Neuronal stem cell (in vitro differentiated cells): ENCODE measurements at regions not wholly inside any gene's neighbourhood (a gene's known extent, or its start where the extent isn't known, plus 50 kb on each side); places are given as distances from the start of the nearest gene placed in this dataset.

Experiments
- DNase-seq: peaks from one replicate; pipeline ENCODE4 v3.0.0-alpha.2; 2013; ENCODE audit warnings: low spot score
- H2AFZ ChIP-seq: one replicate; pipeline ENCODE4 v1.6.1; 2013; ENCODE audit warnings: mild to moderate bottlenecking, low read length, inconsistent platforms
- H2AK5ac ChIP-seq: 2 replicates; pipeline ENCODE4 v1.6.1; 2013; ENCODE audit warnings: low read depth, mild to moderate bottlenecking, inconsistent platforms, low read length, moderate library complexity, mixed read lengths
- H2BK120ac ChIP-seq: 2 replicates; pipeline ENCODE4 v1.6.1; 2013; ENCODE audit warnings: low read depth, mild to moderate bottlenecking, inconsistent platforms, low read length, moderate library complexity, mixed read lengths
- H2BK12ac ChIP-seq: one replicate; pipeline ENCODE4 v1.6.1; 2013; ENCODE audit warnings: low read length, inconsistent platforms
- H2BK15ac ChIP-seq: 2 replicates; pipeline ENCODE4 v1.6.1; 2013; ENCODE audit warnings: mild to moderate bottlenecking, low read length, inconsistent platforms, mixed read lengths
- H2BK5ac ChIP-seq: one replicate; pipeline ENCODE4 v1.6.1; 2013; ENCODE audit warnings: inconsistent platforms, mild to moderate bottlenecking, low read length, moderate library complexity
- H3K14ac ChIP-seq: one replicate; pipeline ENCODE4 v1.6.1; 2013; ENCODE audit warnings: low read length, inconsistent platforms
- H3K18ac ChIP-seq: 2 replicates; pipeline ENCODE4 v1.6.1; 2013; ENCODE audit warnings: low read length, inconsistent platforms
- H3K23ac ChIP-seq: 2 replicates; pipeline ENCODE4 v1.6.1; 2013; ENCODE audit warnings: low read depth, mild to moderate bottlenecking, mixed read lengths, low read length, inconsistent platforms; ENCODE audit not compliant: poor library complexity
- H3K27ac ChIP-seq: replicated peaks from 3 replicates; pipeline ENCODE4 v1.5.1; 2013; ENCODE audit warnings: low read length, inconsistent platforms
- H3K27me3 ChIP-seq, 3 experiments: 2 replicates each; pipeline ENCODE4 v1.6.1; 2013; ENCODE audit warnings: low read length in 3 of 3, mild to moderate bottlenecking in 2 of 3, inconsistent platforms in 1 of 3, low read depth in 1 of 3, mixed read lengths in 1 of 3, moderate library complexity in 1 of 3; ENCODE audit not compliant: control insufficient read depth in 3 of 3, insufficient read depth in 3 of 3
- H3K36me3 ChIP-seq, 2 donors: replicated peaks in 1 of 2; 2 replicates each; pipeline ENCODE4 v1.6.1; 2013; ENCODE audit warnings: low read length in 2 of 2; ENCODE audit not compliant: control insufficient read depth in 2 of 2, insufficient read depth in 2 of 2
- H3K4ac ChIP-seq: 2 replicates; pipeline ENCODE4 v1.6.1; 2013; ENCODE audit warnings: inconsistent platforms, mild to moderate bottlenecking, low read length, moderate library complexity
- H3K4me1 ChIP-seq, 2 donors: 1 replicate in 1 of 2; 2 replicates in 1 of 2; pipeline ENCODE4 v1.6.1; 2013; ENCODE audit warnings: low read length in 2 of 2, low read depth in 1 of 2; ENCODE audit not compliant: control insufficient read depth in 2 of 2, insufficient read depth in 1 of 2
- H3K4me2 ChIP-seq: one replicate; pipeline ENCODE4 v1.6.1; 2013; ENCODE audit warnings: mild to moderate bottlenecking, low read length, inconsistent platforms; ENCODE audit not compliant: insufficient read depth, poor library complexity, severe bottlenecking
- H3K4me3 ChIP-seq, 2 donors: 2 replicates each; pipeline ENCODE4 v1.5.1; 2013; ENCODE audit warnings: low read length in 2 of 2, mild to moderate bottlenecking in 2 of 2, inconsistent platforms in 1 of 2, moderate library complexity in 1 of 2
- H3K79me1 ChIP-seq: one replicate; pipeline ENCODE4 v1.6.1; 2013; ENCODE audit warnings: low read depth, mild to moderate bottlenecking, inconsistent platforms, low read length, moderate library complexity
- H3K9ac ChIP-seq: one replicate; pipeline ENCODE4 v1.6.1; 2013; ENCODE audit warnings: mild to moderate bottlenecking, low read depth, low read length, inconsistent platforms; ENCODE audit not compliant: poor library complexity
- H3K9me3 ChIP-seq, 2 donors: replicated peaks in 1 of 2; 2 replicates each; pipeline versions ENCODE3 to v1.6.1; 2013; ENCODE audit warnings: low read length in 2 of 2, mild to moderate bottlenecking in 2 of 2, inconsistent platforms in 1 of 2, low read depth in 1 of 2, mixed read lengths in 1 of 2, moderate library complexity in 1 of 2; ENCODE audit not compliant: control insufficient read depth in 2 of 2, insufficient read depth in 1 of 2
- H4K8ac ChIP-seq: one replicate; pipeline ENCODE4 v1.6.1; 2013; ENCODE audit warnings: low read depth, mild to moderate bottlenecking, inconsistent platforms, low read length, moderate library complexity
- H4K91ac ChIP-seq: one replicate; pipeline ENCODE4 v1.6.1; 2013; ENCODE audit warnings: low read length, low read depth, mild to moderate bottlenecking, inconsistent platforms; ENCODE audit not compliant: poor library complexity
- WGBS, 2 donors: extraction: QIAGEN DNeasy Blood & Tissue Kit; methylation state at CpG; one replicate each; pipeline ENCODE4 v1.1.7; 2013; ENCODE audit warnings: missing lambda C conversion rate in 2 of 2, mixed read lengths in 1 of 2; ENCODE audit not compliant: insufficient read length in 2 of 2, insufficient replicate concordance in 1 of 2; ENCODE audit errors: extremely low coverage in 2 of 2; 5-methylcytosine and 5-hydroxymethylcytosine counted together

DNA sequence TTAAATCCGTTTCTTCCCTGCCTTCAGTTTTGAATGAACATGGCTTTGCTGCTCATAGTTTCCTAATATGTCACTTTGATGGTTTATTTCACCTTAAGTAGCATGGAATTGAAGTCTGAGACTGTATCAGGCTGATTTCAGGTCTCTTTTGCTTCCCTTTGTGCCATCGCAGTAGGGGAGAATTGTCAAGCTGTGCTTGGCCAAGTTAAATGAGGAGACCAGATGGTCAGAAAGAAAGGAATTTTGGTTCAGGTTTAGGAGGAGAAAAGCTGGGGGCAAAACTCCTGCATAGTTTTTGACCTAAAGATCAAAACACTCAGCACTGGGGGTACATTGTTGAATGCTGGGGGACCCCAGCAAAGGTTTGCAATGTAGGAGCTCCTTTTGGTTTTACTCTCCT, 398.4 kb downstream of the NUAK1 start:
- no peak overlapping the region for H3K4me3 ChIP-seq
- H3K23ac ChIP-seq = no peak overlapping the region
- H3K4ac ChIP-seq = no peak overlapping the region
- H3K4me2 ChIP-seq = peak overlapping the region; percentile 18
- peaks cover 17 to 45% of the 10 kb centered on the region in 2 donors for H3K4me1 ChIP-seq
- no peak overlapping the region for H2AFZ ChIP-seq
- H3K9me3 ChIP-seq = no peaks in the 10 kb centered on the region
- no peak overlapping the region for H2BK15ac ChIP-seq
- peak; percentile 42 for DNase-seq
- no peak overlapping the region for H3K9ac ChIP-seq
- H3K27me3 ChIP-seq = no peaks in the 10 kb centered on the region
- H2AK5ac ChIP-seq = no peak overlapping the region
- H2BK12ac ChIP-seq = no peak overlapping the region
- H2BK120ac ChIP-seq = no peak overlapping the region
- H2BK5ac ChIP-seq = no peak overlapping the region
- no peak overlapping the region for H3K14ac ChIP-seq
- H3K18ac ChIP-seq = no peak overlapping the region
- no CpG with 5 or more reads among the region's 2 CpGs for WGBS, 2 donors
- no peak overlapping the region for H4K8ac ChIP-seq
- H3K36me3 ChIP-seq = no peaks in the 10 kb centered on the region
- no peaks in the 10 kb centered on the region for H3K79me1 ChIP-seq
- H4K91ac ChIP-seq = no peak overlapping the region
- no peak overlapping the region for H3K27ac ChIP-seq

DNA sequence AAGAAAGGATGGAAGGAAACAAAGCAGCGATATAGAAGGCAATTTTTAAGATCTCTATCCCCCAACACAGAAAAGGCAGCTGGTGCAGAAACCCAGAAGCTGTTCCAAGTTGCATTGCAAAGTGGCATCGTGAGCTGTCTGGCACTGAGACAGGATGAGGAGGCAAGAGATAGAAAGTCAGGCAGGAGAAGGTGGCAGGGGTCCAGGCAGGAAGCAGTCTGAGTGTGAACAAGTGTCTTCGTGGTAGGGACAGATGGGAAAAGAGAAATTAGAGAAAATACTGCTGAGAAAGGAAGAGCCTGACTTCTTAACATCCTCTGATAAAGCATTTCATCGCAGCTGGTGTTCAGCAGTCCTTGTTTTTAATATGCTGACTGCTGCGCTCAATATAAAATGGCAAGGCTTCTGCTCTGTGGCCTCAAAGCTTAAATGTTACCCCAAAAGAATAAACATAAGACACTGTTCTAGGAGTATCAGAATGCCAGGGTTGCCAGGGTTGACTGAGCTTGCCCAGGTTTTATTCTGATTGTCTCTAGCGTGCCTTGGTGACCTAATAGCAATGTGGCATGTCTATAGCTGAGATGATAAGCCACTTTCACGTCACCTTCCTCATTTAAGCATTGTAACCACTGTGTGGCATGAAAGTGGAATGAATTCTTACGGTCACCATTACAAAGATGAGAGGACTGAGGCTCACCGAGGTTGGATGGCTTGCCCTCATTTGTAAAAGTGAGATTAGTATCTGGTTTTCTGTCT, 397.6 kb downstream of the NUAK1 start:
- no peak overlapping the region for H3K4me3 ChIP-seq
- no peak overlapping the region for H2BK15ac ChIP-seq
- H2BK12ac ChIP-seq = no peak overlapping the region
- H2BK120ac ChIP-seq = no peak overlapping the region
- H2BK5ac ChIP-seq = no peak overlapping the region
- H3K4ac ChIP-seq = no peak overlapping the region
- no peak overlapping the region for H3K4me2 ChIP-seq
- H3K27ac ChIP-seq = no peak overlapping the region
- no peak overlapping the region for H4K8ac ChIP-seq
- peak overlapping the region; percentile 80 for H3K18ac ChIP-seq
- peaks cover 17 to 43% of the 10 kb centered on the region in 2 donors for H3K4me1 ChIP-seq
- WGBS, 2 donors = no CpG with 5 or more reads among the region's 9 CpGs
- H3K9me3 ChIP-seq = no peaks in the 10 kb centered on the region
- no peaks in the 10 kb centered on the region for H3K36me3 ChIP-seq
- H4K91ac ChIP-seq = no peak overlapping the region
- no peaks in the 10 kb centered on the region for H3K27me3 ChIP-seq
- no peak overlapping the region for H3K9ac ChIP-seq
- no peak for DNase-seq
- H2AK5ac ChIP-seq = no peak overlapping the region
- no peak overlapping the region for H3K14ac ChIP-seq
- no peak overlapping the region for H3K23ac ChIP-seq
- H3K79me1 ChIP-seq = no peaks in the 10 kb centered on the region
- H2AFZ ChIP-seq = no peak overlapping the region

DNA sequence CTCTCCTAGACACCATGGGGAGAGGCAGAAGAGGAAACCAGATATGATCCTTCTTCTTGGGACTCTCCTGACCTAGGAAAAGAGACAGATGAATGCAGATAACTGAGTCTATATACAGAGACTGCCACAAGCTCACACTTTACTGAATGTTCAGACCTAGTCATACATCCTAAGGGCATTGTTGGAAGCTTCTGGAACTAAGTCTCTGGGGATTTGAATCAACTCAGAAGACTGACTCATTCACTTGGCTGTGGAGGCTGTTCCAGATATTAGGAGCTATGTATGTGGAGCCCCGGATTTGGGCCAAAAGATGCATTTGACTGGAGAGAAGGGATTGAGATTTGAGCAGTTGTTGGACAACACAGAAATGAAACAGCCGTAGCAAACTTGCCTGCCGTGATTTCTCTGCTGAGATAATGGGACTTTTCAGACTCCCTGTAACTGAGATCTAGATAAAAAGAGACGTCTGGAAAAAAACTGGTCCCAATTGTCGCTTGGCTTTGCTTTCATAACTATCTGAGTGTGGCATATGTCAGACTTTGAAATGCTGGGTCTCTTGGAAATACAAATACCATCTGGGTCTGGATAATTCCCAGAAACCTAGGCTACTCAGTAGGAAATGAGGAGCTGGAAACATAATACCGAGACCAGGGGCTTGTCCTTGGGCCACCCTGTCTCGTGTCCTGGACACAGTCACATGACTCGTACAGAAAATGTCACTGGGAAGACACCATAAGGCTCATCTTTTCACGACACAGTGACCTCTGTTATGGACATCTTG, 396.8 kb downstream of the NUAK1 start:
- WGBS, 2 donors = no CpG with 5 or more reads among the region's 9 CpGs
- H3K27ac ChIP-seq = no peak overlapping the region
- no peak overlapping the region for H3K4me2 ChIP-seq
- no peak overlapping the region for H2BK5ac ChIP-seq
- no peaks in the 10 kb centered on the region for H3K79me1 ChIP-seq
- H4K91ac ChIP-seq = no peak overlapping the region
- no peak overlapping the region for H3K14ac ChIP-seq
- H2BK12ac ChIP-seq = no peak overlapping the region
- no peak overlapping the region for H3K9ac ChIP-seq
- DNase-seq = no peak
- H3K23ac ChIP-seq = no peak overlapping the region
- H3K36me3 ChIP-seq = no peaks in the 10 kb centered on the region
- H3K4me1 ChIP-seq = peaks cover 12 to 40% of the 10 kb centered on the region in 2 donors
- H2BK15ac ChIP-seq = no peak overlapping the region
- no peaks in the 10 kb centered on the region for H3K27me3 ChIP-seq
- H3K9me3 ChIP-seq = no peaks in the 10 kb centered on the region
- no peak overlapping the region for H2BK120ac ChIP-seq
- no peak overlapping the region for H3K4me3 ChIP-seq
- H2AFZ ChIP-seq = no peak overlapping the region
- H4K8ac ChIP-seq = no peak overlapping the region
- no peak overlapping the region for H2AK5ac ChIP-seq
- no peak overlapping the region for H3K18ac ChIP-seq
- no peak overlapping the region for H3K4ac ChIP-seq

DNA sequence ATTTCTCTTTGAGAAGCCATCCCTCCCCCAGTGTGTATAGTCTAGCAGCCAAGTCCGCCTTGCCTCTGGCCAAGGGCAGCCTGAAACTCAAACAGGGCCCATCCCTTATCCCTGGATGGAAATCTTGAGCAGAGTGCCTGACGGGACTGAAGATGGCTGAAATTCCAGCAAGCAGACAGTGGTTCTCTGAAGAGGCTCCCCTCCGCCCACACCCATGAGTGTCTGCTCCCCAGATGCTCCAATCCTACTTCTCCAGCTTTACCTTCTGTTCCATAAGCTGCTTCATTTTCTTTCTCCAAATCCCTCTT, 396.2 kb downstream of the NUAK1 start:
- H3K27ac ChIP-seq = no peak overlapping the region

More for the DNA sequence above, 396.2 kb downstream of the NUAK1 start:
- Histone ChIP-seq H4K8ac (no peak overlapping the region), H3K9me3 (no peaks in the 10 kb centered on the region), H2AK5ac (no peak overlapping the region), H3K4me1 (peaks cover 12 to 40% of the 10 kb centered on the region in 2 donors), H3K4me2 (no peak overlapping the region), H3K79me1 (no peaks in the 10 kb centered on the region), H3K27me3 (no peaks in the 10 kb centered on the region), H2BK15ac (no peak overlapping the region), H3K23ac (no peak overlapping the region), H3K14ac (no peak overlapping the region), H2BK12ac (no peak overlapping the region), H4K91ac (no peak overlapping the region), H3K9ac (no peak overlapping the region), H2BK5ac (no peak overlapping the region), H3K4ac (no peak overlapping the region), H2AFZ (no peak overlapping the region), H2BK120ac (no peak overlapping the region), H3K4me3 (no peak overlapping the region), H3K36me3 (no peaks in the 10 kb centered on the region), H3K18ac (no peak overlapping the region)
- DNase-seq = no peak
- no CpG with 5 or more reads among the region's 3 CpGs for WGBS, 2 donors
